GM23248 (cell line): ENCODE measurements at regions not wholly inside any gene's neighbourhood (a gene's known extent, or its start where the extent isn't known, plus 50 kb on each side); places are given as distances from the start of the nearest gene placed in this dataset.

Source experiments
- EZH2 ChIP-seq: fragments of 200-600 bp; sonication (generic); IDR thresholded peaks from 2 replicates; pipeline ENCODE4 v1.6.1; 2018; ENCODE audit warnings: antibody characterized with exemption, mild to moderate bottlenecking; ENCODE audit not compliant: insufficient read depth, poor library complexity, severe bottlenecking
- EZH2phosphoT487 ChIP-seq: fragments of 200-600 bp; sonication (generic); IDR thresholded peaks from 2 replicates; pipeline ENCODE4 v1.6.1; 2018; ENCODE audit warnings: antibody characterized with exemption, moderate library complexity, mild to moderate bottlenecking, low read depth; ENCODE audit not compliant: insufficient read depth

- no peak for TF ChIP-seq EZH2
- no peak for TF ChIP-seq EZH2phosphoT487
Observed at GRCh38 chr6:12534069-12534853, 182.3 kb upstream of the PHACTR1 start.
